HuH-7.5 (cell line): ENCODE measurements at regions not wholly inside any gene's neighbourhood (a gene's known extent, or its start where the extent isn't known, plus 50 kb on each side); places are given as distances from the start of the nearest gene placed in this dataset.

Experiments
- DNase-seq: peaks from one replicate; pipeline ENCODE4 v3.0.0; 2011; ENCODE audit warnings: low spot score

DNA sequence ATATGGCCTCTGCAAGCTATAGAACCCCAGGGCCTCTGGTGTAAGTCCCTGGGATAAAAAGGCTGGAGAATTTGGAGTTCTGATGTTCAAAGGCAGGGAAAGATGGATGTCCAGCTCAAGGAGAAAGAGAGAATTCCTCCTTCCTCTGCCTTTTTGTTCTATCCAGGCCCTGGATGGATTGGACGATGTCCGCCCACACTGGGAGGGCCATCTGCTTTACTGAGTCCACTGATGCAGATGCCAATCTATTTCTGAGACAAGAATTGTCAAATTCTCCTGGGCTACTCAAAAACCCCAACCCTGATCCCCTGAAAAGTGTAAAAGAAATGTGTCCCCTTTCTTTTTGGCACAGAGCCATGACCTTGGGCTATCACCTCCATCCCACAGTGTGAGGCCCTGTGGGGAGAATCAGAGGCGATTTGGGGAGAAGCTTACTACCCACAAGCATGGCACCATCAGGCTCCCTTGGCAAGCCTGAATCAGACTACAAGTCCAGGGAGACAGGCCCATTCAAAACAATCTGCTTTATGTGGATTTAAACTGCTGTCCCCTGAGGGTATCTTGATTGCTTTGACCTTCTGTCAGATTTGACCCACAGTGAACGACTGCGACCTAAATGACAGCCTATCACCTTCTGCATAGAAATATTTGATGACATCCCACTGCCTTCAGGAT, 334.0 kb downstream of the NUAK1 start:
- DNase-seq: no peak

DNA sequence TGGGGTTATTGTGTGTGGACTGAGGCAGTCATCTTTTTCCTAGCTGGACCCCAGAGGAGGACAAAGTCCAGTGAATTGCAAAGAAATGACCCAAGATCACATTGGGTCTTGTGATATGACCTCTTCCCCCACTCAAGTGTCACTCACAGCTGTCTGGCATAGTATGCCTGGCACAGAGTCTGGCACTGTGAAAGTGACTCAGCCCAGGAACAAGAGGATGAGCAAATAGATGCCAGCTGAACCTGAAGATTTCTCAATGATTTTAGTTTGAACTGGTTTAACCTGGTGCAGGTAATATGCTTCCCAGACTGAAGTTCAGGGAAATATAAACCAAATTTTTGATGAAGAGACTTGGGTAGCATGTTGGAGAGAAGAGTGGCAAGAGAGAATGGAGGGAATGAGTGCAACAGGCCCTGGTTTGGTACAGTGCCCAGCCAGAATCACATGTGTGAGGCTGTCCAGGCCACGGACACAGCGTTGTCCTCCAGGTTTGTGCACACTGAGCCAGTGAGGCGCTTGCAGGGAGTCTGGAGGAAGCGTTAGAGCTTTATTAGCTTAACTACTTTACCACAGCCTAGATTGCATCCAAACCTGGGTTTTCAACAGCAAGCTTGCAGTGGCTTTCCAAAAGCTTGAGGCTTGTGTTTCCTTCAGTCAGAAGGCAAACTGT, 332.9 kb downstream of the NUAK1 start:
- DNase-seq: no peak

DNA sequence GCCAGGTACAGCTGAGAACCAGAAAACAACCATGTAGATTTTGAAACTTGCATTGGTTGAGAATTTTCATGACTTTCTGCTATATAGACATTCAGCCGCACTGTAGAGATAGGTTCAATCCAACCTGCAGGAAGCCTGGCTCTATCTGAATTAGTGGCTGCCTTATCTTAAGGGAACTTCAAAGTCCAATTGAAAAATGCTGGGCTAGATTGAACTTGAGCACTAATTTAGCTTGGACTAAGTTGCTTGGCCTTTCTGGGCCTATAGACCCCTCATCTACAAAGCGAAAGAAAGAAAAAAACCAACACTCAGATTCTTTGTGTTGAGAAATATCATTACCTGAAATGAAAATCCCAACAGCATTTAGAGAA, 332.4 kb downstream of the NUAK1 start:
- no peak for DNase-seq

DNA sequence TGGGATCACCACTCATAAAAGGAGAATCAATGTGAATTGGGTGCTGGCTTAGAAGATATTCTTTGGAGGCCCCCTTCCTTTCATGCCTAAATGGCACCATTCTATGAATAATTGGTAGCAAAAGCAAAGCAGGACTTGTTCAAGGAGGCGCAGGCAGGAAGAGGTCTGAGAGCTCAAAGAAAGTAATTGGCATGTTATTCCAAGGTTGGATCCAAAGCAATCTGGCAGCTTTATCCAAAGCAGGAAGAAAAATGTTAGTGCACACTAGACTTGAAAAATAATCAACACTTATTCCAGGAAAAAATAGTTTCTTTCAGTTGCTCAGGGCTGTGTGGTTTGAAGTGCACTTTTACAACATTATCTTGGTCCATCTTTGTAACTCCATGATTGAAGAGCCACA, 326.4 kb downstream of the NUAK1 start:
- no peak for DNase-seq

DNA sequence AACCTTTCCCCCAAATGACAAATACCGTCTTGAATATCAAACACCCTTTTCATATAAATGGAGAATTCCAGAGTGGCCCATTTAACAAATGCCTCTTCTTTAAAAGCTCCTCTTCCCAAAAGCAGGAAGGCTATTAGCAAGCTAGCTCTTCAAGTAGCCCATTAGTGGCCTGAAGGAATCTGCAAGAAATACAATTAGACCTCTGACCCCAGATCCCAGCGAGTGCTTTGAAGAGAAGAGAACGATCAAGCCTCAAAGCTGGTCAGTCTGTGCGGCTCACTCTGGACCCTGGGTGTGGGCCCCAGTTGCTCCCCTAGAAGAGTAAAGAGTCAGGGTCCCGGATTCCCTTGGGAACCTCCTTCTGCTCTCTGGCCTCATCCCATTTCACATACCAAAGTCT, 325.6 kb downstream of the NUAK1 start:
- DNase-seq: no peak

DNA sequence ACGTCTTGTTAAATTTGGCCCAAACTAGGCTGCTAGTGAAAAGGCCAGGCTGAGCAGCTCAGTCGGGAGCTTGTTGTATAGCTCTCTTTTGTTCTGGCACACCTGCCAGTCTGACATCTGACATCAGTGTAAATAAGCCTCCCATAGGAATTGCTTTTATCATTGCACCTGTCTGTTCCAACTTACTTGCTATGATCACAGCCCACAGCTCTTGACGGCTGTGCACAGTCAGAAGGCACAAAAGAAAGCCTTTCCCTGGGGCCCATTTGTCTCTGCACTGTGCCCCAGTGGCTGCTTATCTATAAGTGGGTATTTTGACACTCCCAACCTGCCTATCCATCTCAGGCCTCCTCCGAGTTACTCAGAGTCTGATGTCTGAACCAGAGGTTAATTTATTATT, 324.5 kb downstream of the NUAK1 start:
- DNase-seq: no peak

DNA sequence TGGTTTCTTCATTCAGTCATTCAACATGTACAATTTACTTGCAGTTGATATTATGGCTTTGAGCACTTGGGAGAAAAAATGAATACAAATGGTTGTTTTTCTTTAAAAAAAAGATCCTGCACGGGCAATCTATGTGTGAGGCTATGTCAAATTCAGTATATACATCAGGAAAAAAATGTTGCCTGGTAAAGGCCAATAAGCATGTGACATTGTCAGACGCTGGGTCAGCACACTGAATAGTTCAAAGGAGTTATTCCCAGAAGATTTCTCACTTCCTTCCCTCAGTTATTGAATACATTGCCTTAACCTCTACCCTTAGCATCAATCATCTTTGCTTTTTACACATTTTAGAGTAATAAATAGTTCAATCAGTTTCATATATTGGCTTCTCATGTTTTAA, 319.2 kb downstream of the NUAK1 start:
- no peak for DNase-seq

DNA sequence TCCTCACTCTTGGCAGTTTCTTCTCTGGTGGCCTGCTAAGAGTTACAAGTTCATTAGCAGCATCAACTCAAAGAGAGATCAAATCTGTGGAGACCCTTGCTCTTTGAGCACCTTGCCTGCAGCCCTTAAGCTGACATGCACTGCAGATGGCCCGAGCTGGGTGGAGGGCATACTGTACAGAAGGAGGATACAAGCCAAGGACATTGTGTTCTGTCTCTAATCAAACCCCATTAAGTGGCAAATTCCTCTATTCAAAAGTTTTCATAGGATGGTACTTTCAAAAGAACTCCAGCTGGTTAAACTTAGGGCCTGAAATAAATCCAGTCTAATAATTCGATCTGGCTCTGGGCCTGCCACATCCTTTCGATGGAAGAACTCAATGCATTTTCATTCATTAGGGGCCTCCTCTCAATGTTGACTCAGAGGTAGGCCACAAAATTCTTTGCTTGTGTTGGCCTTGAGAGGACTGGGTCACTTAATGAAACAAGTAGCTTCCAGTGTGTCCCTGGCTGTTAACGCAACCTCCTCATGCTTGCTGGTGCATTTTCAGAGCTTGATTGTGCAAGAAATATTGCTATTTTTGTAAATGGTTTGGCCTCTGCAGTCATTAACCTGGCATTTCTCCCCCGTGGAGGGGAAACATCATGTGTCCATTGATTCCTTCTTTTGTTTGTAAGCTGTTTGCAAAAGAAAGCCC, 318.2 kb downstream of the NUAK1 start:
- DNase-seq: peak; percentile 47

DNA sequence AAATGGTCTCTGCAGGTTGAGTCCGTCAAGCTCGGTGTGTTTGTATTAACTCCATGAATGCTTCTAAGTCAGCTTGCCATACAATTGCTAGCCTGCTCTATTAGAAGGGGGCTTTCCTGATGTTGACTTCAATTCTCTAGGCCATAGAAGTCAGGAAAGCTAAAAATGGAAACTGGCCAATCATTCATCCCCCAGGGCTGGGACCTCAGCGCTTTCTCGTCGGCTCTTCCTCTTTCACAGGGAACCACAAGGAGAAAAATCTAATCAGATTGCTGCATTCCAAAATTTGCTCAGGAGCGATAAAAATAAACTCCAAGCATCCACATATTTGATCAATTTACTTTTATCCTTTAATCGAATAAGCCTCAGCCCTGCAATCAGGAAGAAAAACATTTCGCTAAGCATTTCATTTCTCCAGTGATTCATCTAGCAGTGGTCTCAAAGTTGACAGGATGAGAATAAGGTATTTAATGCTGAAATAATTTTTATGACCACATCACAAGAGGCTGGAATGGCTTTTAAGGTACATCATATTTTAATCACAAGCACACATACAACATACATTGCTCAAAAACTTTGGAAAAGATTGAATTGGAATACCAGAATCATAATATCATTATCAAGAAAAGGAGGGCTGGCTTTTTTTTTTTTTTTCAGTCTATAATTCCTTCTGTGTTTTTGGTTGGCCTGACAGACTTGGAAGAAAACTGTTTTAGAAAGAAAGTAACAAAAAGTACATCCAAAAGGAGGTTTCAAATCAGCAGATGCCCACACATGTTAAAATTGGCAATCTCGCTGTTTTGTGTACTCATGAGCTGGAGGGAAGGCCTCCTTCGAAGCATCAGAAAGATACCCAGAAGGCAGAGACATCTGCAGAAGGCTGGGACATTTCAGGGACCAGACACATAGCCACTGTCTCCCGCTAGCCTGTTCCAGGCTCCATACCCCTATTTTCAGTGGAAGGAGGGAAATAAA, 316.3 kb downstream of the NUAK1 start:
- no peak for DNase-seq

DNA sequence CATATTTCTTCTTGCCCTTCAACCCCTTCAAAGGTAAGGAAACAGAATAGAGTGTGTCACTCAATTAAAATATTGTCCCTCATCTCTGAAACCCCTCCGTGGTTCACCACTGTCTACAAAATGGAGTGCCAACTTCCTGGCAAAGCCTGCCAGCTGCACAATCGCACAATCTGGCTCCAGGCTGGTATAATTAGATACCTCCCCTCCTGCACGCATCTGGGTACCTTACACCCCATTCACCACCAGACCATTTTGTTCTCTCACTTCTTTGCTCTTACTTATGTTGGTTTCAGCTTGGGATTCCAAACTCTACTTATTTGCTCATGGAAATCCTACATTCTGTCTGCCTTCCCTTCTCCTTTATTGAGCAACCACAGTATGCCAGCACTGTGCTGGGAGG, 314.9 kb downstream of the NUAK1 start:
- no peak for DNase-seq

DNA sequence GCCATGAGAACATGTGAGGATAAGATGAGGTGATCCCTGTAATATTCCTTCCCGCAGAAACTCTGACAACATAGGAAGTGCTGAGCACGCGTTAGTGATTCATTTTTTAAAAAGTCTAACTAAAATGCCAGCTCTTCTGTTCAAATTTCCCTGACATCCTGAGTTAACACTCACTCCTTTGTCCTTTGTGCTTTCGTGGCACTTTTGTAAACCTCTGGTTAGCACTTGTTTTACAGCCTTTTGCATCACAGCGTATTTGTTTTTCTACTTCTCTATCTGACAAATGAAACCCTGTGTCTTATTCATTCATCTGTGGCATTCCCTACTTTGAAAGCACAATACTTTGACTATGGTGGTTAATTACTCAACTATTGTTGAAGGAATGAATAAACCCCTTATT, 313.6 kb downstream of the NUAK1 start:
- no peak for DNase-seq

DNA sequence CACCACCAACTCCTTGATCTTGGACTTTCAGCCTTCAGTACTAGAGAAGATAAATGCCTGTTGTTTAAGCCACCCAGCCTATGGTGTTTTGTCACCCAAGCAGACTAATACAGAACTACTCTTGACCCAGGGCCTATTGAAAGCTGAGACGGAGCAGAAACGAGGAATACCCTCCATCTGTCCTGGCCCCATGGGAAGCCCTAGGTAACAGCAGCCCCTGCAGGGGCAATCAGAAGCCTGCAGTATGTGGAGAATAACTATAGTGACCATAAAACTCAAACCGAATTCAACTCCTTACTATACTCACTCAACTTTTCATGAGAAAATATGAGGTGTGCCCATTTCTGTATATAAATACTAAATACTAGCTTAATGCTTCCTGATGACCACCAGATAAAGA, 307.4 kb downstream of the NUAK1 start:
- no peak for DNase-seq

DNA sequence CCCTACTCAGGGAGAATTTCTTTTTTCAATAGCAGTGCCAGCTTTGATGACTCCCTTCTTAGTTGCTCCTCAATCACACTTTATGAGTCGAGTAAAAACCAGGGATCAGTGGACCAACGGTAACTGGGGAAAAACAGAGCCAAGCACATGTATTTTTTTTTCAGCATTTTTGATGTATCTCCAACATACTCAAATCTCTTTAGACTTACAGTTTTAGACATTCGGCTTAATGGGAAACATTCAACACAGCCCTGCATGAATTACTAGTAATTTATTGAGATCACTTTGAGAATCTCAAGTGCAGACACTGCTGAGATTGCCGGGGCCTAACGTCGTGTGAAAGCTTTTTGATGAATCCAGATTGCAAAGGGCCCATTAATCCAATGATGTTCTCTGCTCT, 306.7 kb downstream of the NUAK1 start:
- no peak for DNase-seq

DNA sequence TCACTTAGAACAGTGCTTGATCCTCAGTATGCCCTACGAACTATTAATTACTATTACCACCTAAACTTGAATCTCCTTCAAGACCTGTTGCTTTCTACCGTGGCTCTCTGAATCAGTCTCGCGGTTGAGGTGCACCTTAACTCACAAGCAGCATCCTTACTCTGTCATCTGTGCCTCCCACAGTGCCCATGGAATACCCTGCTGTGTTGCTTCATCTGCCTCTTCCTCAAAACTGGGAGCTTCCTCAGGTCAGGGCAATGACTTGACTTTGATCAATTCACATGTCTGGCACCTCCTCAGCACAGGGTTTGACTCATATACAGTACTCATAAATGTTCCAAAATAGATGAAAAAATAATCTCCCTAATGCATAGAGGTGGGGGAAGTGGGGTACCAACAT, 305.9 kb downstream of the NUAK1 start:
- DNase-seq: no peak

DNA sequence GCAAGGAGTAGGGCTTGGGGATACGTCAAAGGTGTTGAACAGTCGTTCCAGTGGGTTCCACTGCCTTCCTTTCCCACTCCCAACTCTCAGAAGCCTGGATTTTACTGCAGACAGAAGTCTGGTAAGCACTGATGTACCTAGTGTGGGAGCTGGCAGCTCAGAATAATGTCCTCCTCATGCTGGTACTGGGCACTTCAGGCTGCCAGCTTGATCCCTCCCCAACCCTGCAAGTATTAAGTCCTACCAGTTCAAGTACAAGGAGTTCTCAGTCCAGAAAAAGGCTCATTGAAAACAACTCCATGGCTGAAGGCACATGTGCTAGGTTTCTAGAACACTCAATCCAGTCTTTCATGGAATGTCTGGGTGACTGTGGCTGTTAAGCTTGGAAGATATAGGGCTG, 304.3 kb downstream of the NUAK1 start:
- DNase-seq: no peak

DNA sequence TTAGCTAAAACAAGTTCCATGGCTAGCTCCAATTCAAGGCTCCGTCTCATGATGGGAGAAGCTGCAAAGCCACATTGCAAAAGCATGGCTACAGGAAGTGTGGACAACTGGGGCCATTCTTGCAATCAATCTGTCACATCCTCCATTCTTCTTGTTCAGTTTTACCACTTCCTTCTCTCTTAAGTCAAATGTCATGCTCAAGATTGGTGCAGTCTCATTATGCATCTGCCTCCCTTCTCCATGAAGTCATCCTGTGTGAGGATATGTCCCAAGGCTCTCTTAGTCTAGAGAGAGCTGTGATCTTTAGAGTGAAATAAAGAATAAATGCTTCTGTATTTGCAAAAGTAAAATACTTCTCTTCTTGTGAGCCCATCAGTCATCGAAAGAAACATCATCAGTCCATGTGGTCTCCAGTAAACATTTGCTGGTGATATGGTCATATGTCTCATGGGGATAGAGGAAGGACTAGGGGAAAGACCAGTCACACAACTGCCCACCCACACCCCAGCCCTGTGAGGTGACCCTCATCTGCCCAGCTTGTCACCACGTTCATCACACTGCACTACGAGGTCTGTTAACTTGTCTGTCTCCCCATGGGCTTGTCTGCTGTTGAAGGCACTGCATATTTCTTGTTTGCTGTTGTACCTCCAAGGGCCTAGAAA, 303.0 kb downstream of the NUAK1 start:
- DNase-seq: no peak

DNA sequence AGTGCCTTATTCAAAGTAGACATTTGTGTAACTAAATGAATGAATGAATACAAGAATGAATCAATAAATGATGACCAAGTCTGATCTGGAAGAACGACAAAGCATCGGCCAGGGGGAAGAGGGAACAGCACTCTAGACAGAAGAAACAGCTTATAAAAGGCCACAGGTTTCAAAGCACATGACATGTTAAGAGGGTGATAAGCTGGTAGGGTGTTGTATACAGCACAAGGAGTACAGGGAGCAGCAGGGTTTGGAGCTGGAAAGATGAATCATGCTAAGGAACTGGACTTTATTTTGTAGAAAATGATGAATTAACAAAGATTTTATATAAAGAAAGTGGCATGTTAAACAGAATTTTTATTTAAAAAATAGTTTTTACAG, 302.5 kb downstream of the NUAK1 start:
- no peak for DNase-seq

DNA sequence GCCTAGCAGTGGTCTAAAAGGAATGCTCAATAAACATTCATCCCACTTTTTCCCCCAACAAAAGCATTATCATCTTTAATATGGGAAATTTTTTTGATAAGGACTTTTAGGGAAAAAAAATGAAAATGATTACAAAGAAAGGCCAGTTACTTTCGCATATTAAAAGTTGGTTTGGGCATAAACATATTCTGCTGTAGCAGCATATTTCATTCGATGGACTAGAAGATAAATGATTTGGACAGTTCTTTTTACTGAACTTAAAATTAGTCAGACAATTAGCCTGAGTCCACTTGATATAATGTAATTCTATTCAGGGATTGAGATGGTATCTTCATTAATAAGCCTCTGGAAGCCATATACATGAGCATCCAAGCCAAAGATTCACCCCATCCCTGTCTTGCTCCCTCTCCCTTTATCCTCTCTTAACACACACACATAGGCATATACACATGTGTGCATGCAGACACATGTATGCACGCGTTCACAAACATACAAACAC, 299.1 kb downstream of the NUAK1 start:
- DNase-seq: no peak

DNA sequence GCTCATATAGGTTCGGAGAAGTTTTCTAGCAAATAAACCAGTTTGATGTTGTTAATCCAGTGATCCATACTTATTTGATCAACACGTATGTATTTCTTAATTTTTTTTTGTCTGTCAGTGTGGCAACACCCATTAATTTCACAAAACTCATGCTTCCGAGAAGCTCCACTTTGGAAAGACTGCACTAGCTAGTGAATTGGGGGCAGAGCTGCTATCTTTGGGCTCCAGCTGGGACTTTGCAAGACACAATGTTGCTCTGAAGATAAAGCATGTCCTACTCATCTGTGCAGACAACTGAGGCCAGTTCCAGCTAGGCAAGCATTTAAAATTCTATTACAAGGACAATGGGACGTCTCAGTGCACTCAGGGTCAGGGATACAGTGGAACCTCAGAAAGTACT, 298.4 kb downstream of the NUAK1 start:
- DNase-seq: no peak

DNA sequence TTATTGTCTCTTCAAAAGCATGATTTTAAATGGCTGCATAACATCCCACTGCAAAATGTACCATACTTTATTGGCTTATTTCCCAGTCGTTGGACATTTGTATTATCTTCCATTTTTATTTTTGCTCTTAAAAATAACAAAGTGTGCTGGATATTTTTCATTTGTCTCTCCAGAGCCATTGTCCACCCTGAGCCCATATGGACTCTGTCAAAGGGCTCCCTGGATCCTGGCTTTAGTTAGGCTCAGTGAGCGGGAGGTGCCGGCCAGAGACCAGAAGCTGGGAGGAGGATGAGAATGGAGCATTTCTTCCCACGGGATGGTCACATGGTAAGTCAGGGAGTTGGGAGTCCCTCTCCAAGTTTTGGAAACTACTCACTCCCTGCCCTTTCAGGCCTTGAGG, 296.9 kb downstream of the NUAK1 start:
- DNase-seq: no peak

DNA sequence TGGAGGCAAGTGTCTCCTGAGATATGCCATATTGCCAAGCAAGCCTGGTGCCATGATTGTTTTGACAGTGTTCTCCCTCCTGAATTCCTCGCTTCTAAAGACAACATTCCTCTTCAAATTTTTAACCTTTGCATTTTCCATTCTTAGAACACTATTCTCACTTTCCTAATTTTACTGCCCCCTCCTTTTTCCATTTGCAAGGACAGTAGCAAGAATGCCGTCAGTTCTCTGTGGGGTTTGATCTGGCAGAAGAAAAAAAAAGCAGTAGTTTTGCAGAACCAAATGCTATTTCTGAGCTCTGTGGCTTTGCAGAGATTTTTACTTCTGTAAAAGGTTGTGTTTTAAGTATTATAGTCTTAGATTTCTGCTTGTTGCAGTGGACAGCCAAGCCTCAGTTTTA, 295.2 kb downstream of the NUAK1 start:
- DNase-seq: no peak
